ENCODE measurements at regions not wholly inside any gene's neighbourhood (a gene's known extent, or its start where the extent isn't known, plus 50 kb on each side); places are given as distances from the start of the nearest gene placed in this dataset.

GRCh38 chr7:115707258-115708012, 323.1 kb downstream of the TFEC start:
- DNase-seq, result no peak
- Mint-ChIP-seq H3K27me3 (ENCODE audit: low read depth, poor library complexity) (no peaks in the 10 kb centered on the region), H3K36me3 (ENCODE audit: low read depth) (no peaks in the 10 kb centered on the region), H3K4me1 (peaks cover 23% of the 10 kb centered on the region), H3K27ac (no peak overlapping the region), H3K9me3 (no peaks in the 10 kb centered on the region), H3K4me3 (no peak overlapping the region)
- peak; percentile 12 for TF ChIP-seq CTCF (IDR thresholded peaks at IDR 0.05)

DNA sequence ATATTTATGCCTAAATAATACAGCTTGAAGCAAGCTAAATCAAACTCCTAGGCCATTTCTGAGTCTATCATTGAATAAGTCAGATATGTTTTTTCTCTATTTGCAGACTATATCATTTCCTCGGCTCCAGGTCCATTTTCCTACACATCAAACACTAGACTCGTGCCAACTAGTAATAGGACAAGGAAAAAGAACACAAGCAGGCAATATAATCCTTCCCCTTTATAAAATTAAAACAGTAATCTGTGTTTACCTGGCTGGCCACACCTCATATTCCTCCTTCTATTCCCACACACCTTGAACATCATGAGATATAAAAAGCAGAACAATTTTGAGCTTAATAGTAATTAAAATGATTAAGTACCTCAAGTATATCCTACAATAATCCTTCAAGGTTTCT, 325.7 kb downstream of the TFEC start:
- H3K27me3 Mint-ChIP-seq (ENCODE audit: low read depth, poor library complexity), result no peaks in the 10 kb centered on the region
- peaks cover 18% of the 10 kb centered on the region for H3K4me1 Mint-ChIP-seq
- H3K27ac Mint-ChIP-seq, result no peak overlapping the region
- no peaks in the 10 kb centered on the region for H3K36me3 Mint-ChIP-seq (ENCODE audit: low read depth)
- no peaks in the 10 kb centered on the region for H3K9me3 Mint-ChIP-seq
- TF ChIP-seq CTCF (IDR thresholded peaks at IDR 0.05), result no peak
- no peak for DNase-seq
- no peak overlapping the region for H3K4me3 Mint-ChIP-seq

DNA sequence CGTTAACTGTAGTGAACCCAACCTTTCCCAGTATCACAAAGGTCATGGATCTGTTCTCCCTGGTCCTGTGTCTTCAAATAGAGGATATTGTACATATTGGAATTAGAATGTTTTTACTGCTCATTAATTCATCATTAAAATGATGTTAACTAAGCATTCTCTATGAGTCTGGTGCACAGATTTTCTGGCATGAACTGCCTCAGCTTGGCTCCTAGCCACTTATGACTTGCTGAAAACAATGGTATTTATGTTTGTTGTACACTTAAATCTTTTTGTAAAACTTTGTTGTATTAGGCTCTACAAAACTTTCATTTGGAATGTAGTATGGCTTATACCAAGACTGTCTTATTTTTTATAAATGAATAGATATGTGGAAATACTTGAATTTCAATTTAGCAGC, 329.4 kb downstream of the TFEC start:
- H3K36me3 Mint-ChIP-seq (ENCODE audit: low read depth), result no peaks in the 10 kb centered on the region

DNA sequence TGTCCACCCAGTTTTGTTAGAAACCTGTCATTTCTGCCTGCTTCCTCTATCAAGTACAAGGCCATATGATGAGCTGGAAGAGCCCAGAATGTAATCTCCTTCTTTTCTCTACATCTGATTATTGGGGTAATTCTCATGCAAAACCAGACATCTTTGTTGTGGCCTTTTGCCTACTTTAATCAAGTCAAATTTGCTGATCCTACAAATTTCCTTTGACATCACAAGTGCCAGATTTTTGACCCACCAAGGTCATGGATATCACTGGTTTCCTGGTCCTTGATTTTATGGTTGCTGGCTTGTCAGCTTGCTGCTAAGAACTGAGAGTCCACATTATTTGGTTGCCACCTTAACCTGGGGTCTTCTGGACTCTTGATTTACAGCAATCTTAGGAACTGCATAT, 336.1 kb downstream of the TFEC start:
- H3K27me3 Mint-ChIP-seq (ENCODE audit: low read depth, poor library complexity), result no peaks in the 10 kb centered on the region
- no peak overlapping the region for H3K4me3 Mint-ChIP-seq
- H3K9me3 Mint-ChIP-seq, result no peaks in the 10 kb centered on the region
- H3K36me3 Mint-ChIP-seq (ENCODE audit: low read depth), result no peaks in the 10 kb centered on the region
- no peak for DNase-seq
- no peak overlapping the region for H3K27ac Mint-ChIP-seq
- no peaks in the 10 kb centered on the region for H3K4me1 Mint-ChIP-seq
- TF ChIP-seq CTCF (IDR thresholded peaks at IDR 0.05), result no peak

More for the DNA sequence above, 329.4 kb downstream of the TFEC start:
- Mint-ChIP-seq H3K27me3 (ENCODE audit: low read depth, poor library complexity) (no peaks in the 10 kb centered on the region), H3K4me3 (no peak overlapping the region), H3K9me3 (no peaks in the 10 kb centered on the region), H3K4me1 (peaks cover 7% of the 10 kb centered on the region), H3K27ac (no peak overlapping the region)
- no peak for TF ChIP-seq CTCF (IDR thresholded peaks at IDR 0.05)
- no peak for DNase-seq

DNA sequence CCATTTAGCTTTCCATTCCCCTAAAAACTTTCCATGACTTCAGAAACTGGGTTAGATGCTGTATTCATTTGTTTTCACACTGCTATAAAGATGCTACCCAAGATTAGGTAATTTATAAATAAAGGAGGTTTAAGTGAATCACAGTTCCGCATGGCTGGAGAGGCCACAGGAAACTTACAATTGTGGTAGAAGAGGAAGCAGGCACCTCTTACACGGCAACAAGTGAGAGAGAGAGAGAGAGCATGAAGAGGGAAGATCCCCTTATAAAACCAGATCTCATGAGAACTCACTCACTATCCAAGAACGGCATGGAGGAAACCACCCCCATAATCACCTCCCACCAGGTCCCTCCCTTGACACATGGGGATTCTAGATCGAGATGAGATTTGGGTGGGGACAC, 336.8 kb downstream of the TFEC start:
- TF ChIP-seq CTCF (IDR thresholded peaks at IDR 0.05), result no peak
- Mint-ChIP-seq H3K9me3 (no peaks in the 10 kb centered on the region), H3K27me3 (ENCODE audit: low read depth, poor library complexity) (no peaks in the 10 kb centered on the region), H3K27ac (no peak overlapping the region), H3K4me3 (no peak overlapping the region), H3K4me1 (no peaks in the 10 kb centered on the region), H3K36me3 (ENCODE audit: low read depth) (no peaks in the 10 kb centered on the region)
- no peak for DNase-seq

DNA sequence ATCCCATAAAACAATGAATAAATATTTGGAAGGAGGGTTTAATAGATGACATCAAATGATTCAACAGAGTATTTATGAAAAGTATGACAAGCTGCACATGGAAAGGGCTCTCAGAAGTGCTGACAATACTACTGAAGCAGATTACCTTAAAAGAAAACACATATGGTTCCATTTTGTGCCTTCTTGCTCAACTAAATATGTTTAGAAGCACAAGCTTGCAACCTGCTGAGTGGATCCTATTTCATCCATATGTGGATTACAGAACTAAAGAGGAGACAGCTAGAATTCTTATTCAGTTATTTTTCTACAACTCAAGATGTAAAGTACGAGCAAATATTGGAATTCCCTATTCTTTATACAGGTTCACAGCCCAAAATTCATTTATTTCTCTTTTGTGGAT, 340.6 kb downstream of the TFEC start:
- no peaks in the 10 kb centered on the region for H3K4me1 Mint-ChIP-seq
- H3K36me3 Mint-ChIP-seq (ENCODE audit: low read depth), result no peaks in the 10 kb centered on the region
- no peak for DNase-seq

More for the DNA sequence above, 340.6 kb downstream of the TFEC start:
- Mint-ChIP-seq H3K4me3 (no peak overlapping the region), H3K27ac (no peak overlapping the region), H3K27me3 (ENCODE audit: low read depth, poor library complexity) (no peaks in the 10 kb centered on the region), H3K9me3 (no peaks in the 10 kb centered on the region)
- no peak for TF ChIP-seq CTCF (IDR thresholded peaks at IDR 0.05)

All from nephron progenitor cell (in vitro differentiated cells).